Neuron (in vitro differentiated cells): ENCODE measurements at regions not wholly inside any gene's neighbourhood (a gene's known extent, or its start where the extent isn't known, plus 50 kb on each side); places are given as distances from the start of the nearest gene placed in this dataset.

Experiments used
- H2AFZ ChIP-seq: one replicate; pipeline ENCODE4 v1.6.1; 2013; ENCODE audit warnings: low read depth, mild to moderate bottlenecking, inconsistent platforms, low read length, moderate library complexity
- H3K27me3 ChIP-seq: one replicate; pipeline ENCODE4 v1.6.1; 2013; ENCODE audit warnings: low read length; ENCODE audit not compliant: insufficient read depth
- H3K36me3 ChIP-seq: one replicate; pipeline ENCODE4 v1.6.1; 2013; ENCODE audit warnings: low read length; ENCODE audit not compliant: insufficient read depth
- H3K4me1 ChIP-seq: one replicate; pipeline ENCODE4 v1.6.1; 2013; ENCODE audit warnings: low read length; ENCODE audit not compliant: insufficient read depth
- H3K4me3 ChIP-seq: 2 replicates; pipeline ENCODE4 v1.5.1; 2013; ENCODE audit warnings: mild to moderate bottlenecking, low read length, moderate library complexity
- H3K9me3 ChIP-seq: one replicate; pipeline ENCODE4 v1.6.1; 2013; ENCODE audit warnings: low read length

- H2AFZ ChIP-seq = no peak overlapping the region
- no peaks in the 10 kb centered on the region for H3K9me3 ChIP-seq
- H3K27me3 ChIP-seq = no peaks in the 10 kb centered on the region
- no peak overlapping the region for H3K4me3 ChIP-seq
- no peaks in the 10 kb centered on the region for H3K4me1 ChIP-seq
- H3K36me3 ChIP-seq = no peaks in the 10 kb centered on the region
Observed at GRCh38 chr18:4831127-4831526, 365.9 kb downstream of the AKAIN1 start.

- H3K9me3 ChIP-seq = no peaks in the 10 kb centered on the region
- H2AFZ ChIP-seq = no peak overlapping the region
- H3K4me1 ChIP-seq = no peaks in the 10 kb centered on the region
- H3K4me3 ChIP-seq = no peak overlapping the region
- no peaks in the 10 kb centered on the region for H3K27me3 ChIP-seq
- no peaks in the 10 kb centered on the region for H3K36me3 ChIP-seq
Observed at GRCh38 chr18:4823091-4823490, 368.0 kb upstream of the DLGAP1 start.

GRCh38 chr18:4821801-4822200, 366.7 kb upstream of the DLGAP1 start:
- H2AFZ ChIP-seq = no peak overlapping the region
- no peaks in the 10 kb centered on the region for H3K4me1 ChIP-seq
- H3K9me3 ChIP-seq = no peaks in the 10 kb centered on the region
- no peak overlapping the region for H3K4me3 ChIP-seq
- no peaks in the 10 kb centered on the region for H3K27me3 ChIP-seq
- H3K36me3 ChIP-seq = no peaks in the 10 kb centered on the region

GRCh38 chr18:4817665-4818064, 362.6 kb upstream of the DLGAP1 start:
- no peaks in the 10 kb centered on the region for H3K27me3 ChIP-seq
- H3K36me3 ChIP-seq = no peaks in the 10 kb centered on the region
- H3K9me3 ChIP-seq = no peaks in the 10 kb centered on the region
- H3K4me3 ChIP-seq = no peak overlapping the region
- H2AFZ ChIP-seq = no peak overlapping the region
- H3K4me1 ChIP-seq = no peaks in the 10 kb centered on the region

- Histone ChIP-seq H2AFZ (no peak overlapping the region), H3K4me1 (no peaks in the 10 kb centered on the region), H3K36me3 (no peaks in the 10 kb centered on the region), H3K4me3 (no peak overlapping the region), H3K27me3 (no peaks in the 10 kb centered on the region), H3K9me3 (no peaks in the 10 kb centered on the region)
Observed at GRCh38 chr18:4813708-4814107, 358.6 kb upstream of the DLGAP1 start.

GRCh38 chr18:4808891-4809290, 353.8 kb upstream of the DLGAP1 start:
- H3K4me3 ChIP-seq = no peak overlapping the region
- H3K36me3 ChIP-seq = no peaks in the 10 kb centered on the region
- no peak overlapping the region for H2AFZ ChIP-seq
- no peaks in the 10 kb centered on the region for H3K4me1 ChIP-seq
- H3K9me3 ChIP-seq = no peaks in the 10 kb centered on the region
- no peaks in the 10 kb centered on the region for H3K27me3 ChIP-seq

- Histone ChIP-seq H3K4me1 (no peaks in the 10 kb centered on the region), H3K36me3 (no peaks in the 10 kb centered on the region), H2AFZ (no peak overlapping the region), H3K4me3 (no peak overlapping the region), H3K27me3 (no peaks in the 10 kb centered on the region), H3K9me3 (no peaks in the 10 kb centered on the region)
Observed at GRCh38 chr18:4807604-4808293, 352.6 kb upstream of the DLGAP1 start.

- Histone ChIP-seq H3K36me3 (no peaks in the 10 kb centered on the region), H3K27me3 (no peaks in the 10 kb centered on the region), H3K4me3 (no peak overlapping the region), H3K4me1 (no peaks in the 10 kb centered on the region), H3K9me3 (no peaks in the 10 kb centered on the region), H2AFZ (no peak overlapping the region)
Observed at GRCh38 chr18:4806331-4806730, 351.2 kb upstream of the DLGAP1 start.

GRCh38 chr18:4802296-4802695, 347.2 kb upstream of the DLGAP1 start:
- no peaks in the 10 kb centered on the region for H3K9me3 ChIP-seq
- no peak overlapping the region for H3K4me3 ChIP-seq
- H2AFZ ChIP-seq = no peak overlapping the region
- no peaks in the 10 kb centered on the region for H3K4me1 ChIP-seq
- no peaks in the 10 kb centered on the region for H3K36me3 ChIP-seq
- H3K27me3 ChIP-seq = no peaks in the 10 kb centered on the region

- Histone ChIP-seq H3K36me3 (no peaks in the 10 kb centered on the region), H3K4me3 (no peak overlapping the region), H3K4me1 (no peaks in the 10 kb centered on the region), H3K27me3 (no peaks in the 10 kb centered on the region), H2AFZ (no peak overlapping the region), H3K9me3 (no peaks in the 10 kb centered on the region)
Observed at GRCh38 chr18:4801151-4801550, 346.0 kb upstream of the DLGAP1 start.

GRCh38 chr18:4797002-4797685, 342.0 kb upstream of the DLGAP1 start:
- no peaks in the 10 kb centered on the region for H3K27me3 ChIP-seq
- no peak overlapping the region for H2AFZ ChIP-seq
- no peaks in the 10 kb centered on the region for H3K9me3 ChIP-seq
- H3K4me3 ChIP-seq = no peak overlapping the region
- H3K4me1 ChIP-seq = no peaks in the 10 kb centered on the region
- H3K36me3 ChIP-seq = no peaks in the 10 kb centered on the region

- no peaks in the 10 kb centered on the region for H3K27me3 ChIP-seq
- H3K36me3 ChIP-seq = no peaks in the 10 kb centered on the region
- no peaks in the 10 kb centered on the region for H3K9me3 ChIP-seq
- no peaks in the 10 kb centered on the region for H3K4me1 ChIP-seq
- no peak overlapping the region for H2AFZ ChIP-seq
- no peak overlapping the region for H3K4me3 ChIP-seq
Observed at GRCh38 chr18:4789506-4789905, 334.4 kb upstream of the DLGAP1 start.

- Histone ChIP-seq H2AFZ (no peak overlapping the region), H3K4me3 (no peak overlapping the region), H3K4me1 (no peaks in the 10 kb centered on the region), H3K27me3 (no peaks in the 10 kb centered on the region), H3K36me3 (no peaks in the 10 kb centered on the region), H3K9me3 (no peaks in the 10 kb centered on the region)
Observed at GRCh38 chr18:4781873-4782272, 326.8 kb upstream of the DLGAP1 start.

GRCh38 chr18:4765401-4765800, 310.3 kb upstream of the DLGAP1 start:
- Histone ChIP-seq H3K27me3 (peaks cover 2% of the 10 kb centered on the region), H2AFZ (no peak overlapping the region), H3K4me3 (no peak overlapping the region), H3K36me3 (no peaks in the 10 kb centered on the region), H3K4me1 (no peaks in the 10 kb centered on the region), H3K9me3 (no peaks in the 10 kb centered on the region)
